ENCODE measurements at regions not wholly inside any gene's neighbourhood (a gene's known extent, or its start where the extent isn't known, plus 50 kb on each side); places are given as distances from the start of the nearest gene placed in this dataset.

DNA sequence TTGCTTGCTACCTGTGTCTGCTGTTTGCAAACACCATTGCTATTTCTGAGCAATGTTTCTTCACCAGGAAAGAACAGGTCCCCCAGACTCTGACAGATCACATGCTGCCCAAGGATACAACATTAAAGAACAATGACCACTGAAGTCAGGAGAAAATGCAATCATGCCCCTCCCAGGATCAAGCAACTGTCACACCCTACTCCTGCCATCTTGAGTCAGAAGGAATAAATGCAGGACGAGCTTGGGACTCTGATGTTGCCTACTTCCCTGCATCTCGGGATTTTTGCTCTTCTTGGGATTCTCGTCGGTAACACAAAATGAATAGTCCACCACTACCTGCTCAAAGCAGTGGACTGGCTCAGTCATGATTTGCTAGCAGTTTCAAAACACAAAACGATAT, 490.6 kb downstream of the COG6 start:
- Histone ChIP-seq H3K27me3 (ENCODE audit: control insufficient read depth in 1 of 2, insufficient read depth in 1 of 2, low read length in 2 of 2) (peaks cover 0 to 9% of the 10 kb centered on the region in 2 experiments), H4K8ac (ENCODE audit: low read length) (no peak overlapping the region), H3K4ac (ENCODE audit: low read depth in 1 of 2, low read length in 2 of 2) (no peak overlapping the region), H3K79me1 (replicated peaks; ENCODE audit: low read length, poor library complexity, severe bottlenecking) (no peaks in the 10 kb centered on the region), H2AFZ (ENCODE audit: low read depth, low read length) (no peak overlapping the region), H3K9me3 (ENCODE audit: control insufficient read depth, low read length) (no peaks in the 10 kb centered on the region), H3K4me2 (ENCODE audit: low read length, poor library complexity, severe bottlenecking) (no peak overlapping the region), H2BK15ac (ENCODE audit: low read depth, poor library complexity, severe bottlenecking) (no peak overlapping the region), H2BK5ac (ENCODE audit: low read depth, low read length, poor library complexity, severe bottlenecking) (no peak overlapping the region), H3K4me1 (ENCODE audit: control insufficient read depth, insufficient read depth, low read depth, low read length) (peaks cover 3% of the 10 kb centered on the region), H2BK120ac (ENCODE audit: low read depth, low read length) (no peak overlapping the region), H2AK5ac (ENCODE audit: low read length, severe bottlenecking) (no peak overlapping the region), H3K36me3 (ENCODE audit: control insufficient read depth in 1 of 2, insufficient read depth in 2 of 2, low read depth in 1 of 2, low read length in 2 of 2) (no peaks in the 10 kb centered on the region), H4K91ac (ENCODE audit: low read length) (no peak overlapping the region), H3K14ac (ENCODE audit: low read length in 2 of 2) (no peak overlapping the region), H3K4me3 (ENCODE audit: insufficient read depth in 1 of 2, low read depth in 1 of 2, low read length in 2 of 2) (no peak overlapping the region), H3K23ac (ENCODE audit: low read length in 2 of 2) (no peak overlapping the region), H3K9ac (ENCODE audit: low read length) (no peak overlapping the region), H3K27ac (ENCODE audit: low read length, poor library complexity, severe bottlenecking) (no peak overlapping the region), H2BK12ac (ENCODE audit: low read length in 2 of 2) (no peak overlapping the region), H3K18ac (ENCODE audit: low read depth in 1 of 2, low read length in 2 of 2) (no peak overlapping the region)
- DNase-seq = no peak
- 84% methylated on average over 5 of the region's 5 CpGs for WGBS

GRCh38 chr13:40146611-40147117, 491.2 kb downstream of the COG6 start:
- H3K4me1 ChIP-seq (ENCODE audit: control insufficient read depth, insufficient read depth, low read depth, low read length) = peaks cover 3% of the 10 kb centered on the region
- H3K18ac ChIP-seq (ENCODE audit: low read depth in 1 of 2, low read length in 2 of 2) = no peak overlapping the region
- no peak overlapping the region for H4K91ac ChIP-seq (ENCODE audit: low read length)
- H3K4me2 ChIP-seq (ENCODE audit: low read length, poor library complexity, severe bottlenecking) = no peak overlapping the region
- H3K4me3 ChIP-seq (ENCODE audit: insufficient read depth in 1 of 2, low read depth in 1 of 2, low read length in 2 of 2) = no peak overlapping the region
- H3K23ac ChIP-seq (ENCODE audit: low read length in 2 of 2) = no peak overlapping the region
- no peak overlapping the region for H3K27ac ChIP-seq (ENCODE audit: low read length, poor library complexity, severe bottlenecking)
- H3K9ac ChIP-seq (ENCODE audit: low read length) = no peak overlapping the region
- H3K36me3 ChIP-seq (ENCODE audit: control insufficient read depth in 1 of 2, insufficient read depth in 2 of 2, low read depth in 1 of 2, low read length in 2 of 2) = no peaks in the 10 kb centered on the region
- no peak overlapping the region for H3K4ac ChIP-seq (ENCODE audit: low read depth in 1 of 2, low read length in 2 of 2)
- no peak overlapping the region for H2AFZ ChIP-seq (ENCODE audit: low read depth, low read length)
- no peak overlapping the region for H2BK12ac ChIP-seq (ENCODE audit: low read length in 2 of 2)
- no peak overlapping the region for H3K14ac ChIP-seq (ENCODE audit: low read length in 2 of 2)
- no peak overlapping the region for H2BK120ac ChIP-seq (ENCODE audit: low read depth, low read length)
- H3K27me3 ChIP-seq (ENCODE audit: control insufficient read depth in 1 of 2, insufficient read depth in 1 of 2, low read length in 2 of 2) = peaks cover 0 to 9% of the 10 kb centered on the region in 2 experiments
- no peak overlapping the region for H2AK5ac ChIP-seq (ENCODE audit: low read length, severe bottlenecking)
- H3K9me3 ChIP-seq (ENCODE audit: control insufficient read depth, low read length) = no peaks in the 10 kb centered on the region
- no peak overlapping the region for H2BK15ac ChIP-seq (ENCODE audit: low read depth, poor library complexity, severe bottlenecking)
- H4K8ac ChIP-seq (ENCODE audit: low read length) = peak overlapping the region; percentile 32
- no peak overlapping the region for H2BK5ac ChIP-seq (ENCODE audit: low read depth, low read length, poor library complexity, severe bottlenecking)
- H3K79me1 ChIP-seq (replicated peaks; ENCODE audit: low read length, poor library complexity, severe bottlenecking) = no peaks in the 10 kb centered on the region
- WGBS = 88% methylated on average over 11 of the region's 11 CpGs
- no peak for DNase-seq

DNA sequence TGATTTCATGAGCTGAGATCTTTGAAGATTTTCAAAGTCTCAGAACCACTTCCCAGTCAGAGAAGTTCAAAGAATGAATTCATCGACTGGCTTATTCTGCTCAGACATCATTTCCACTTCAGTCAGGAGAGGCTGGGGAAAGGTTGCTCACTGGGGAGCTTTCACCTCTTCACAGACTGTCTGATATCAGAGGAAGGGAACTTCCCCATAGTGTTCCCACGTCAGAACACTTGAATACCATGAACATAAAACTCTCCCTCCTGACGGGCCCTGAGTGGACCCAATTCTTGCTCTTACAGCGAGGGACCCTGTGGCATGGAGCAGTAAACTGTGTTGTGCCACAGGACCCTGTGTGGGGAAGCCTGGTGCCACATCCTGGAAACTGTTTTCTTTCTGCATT, 492.6 kb downstream of the COG6 start:
- Histone ChIP-seq H3K36me3 (ENCODE audit: control insufficient read depth in 1 of 2, insufficient read depth in 2 of 2, low read depth in 1 of 2, low read length in 2 of 2) (no peaks in the 10 kb centered on the region), H3K9ac (ENCODE audit: low read length) (no peak overlapping the region), H3K79me1 (replicated peaks; ENCODE audit: low read length, poor library complexity, severe bottlenecking) (no peaks in the 10 kb centered on the region), H3K4me1 (ENCODE audit: control insufficient read depth, insufficient read depth, low read depth, low read length) (peaks cover 5% of the 10 kb centered on the region), H3K27me3 (ENCODE audit: control insufficient read depth in 1 of 2, insufficient read depth in 1 of 2, low read length in 2 of 2) (peaks cover 0 to 6% of the 10 kb centered on the region in 2 experiments), H2BK15ac (ENCODE audit: low read depth, poor library complexity, severe bottlenecking) (no peak overlapping the region), H2AK5ac (ENCODE audit: low read length, severe bottlenecking) (no peak overlapping the region), H2BK12ac (ENCODE audit: low read length in 2 of 2) (no peak overlapping the region), H3K4me2 (ENCODE audit: low read length, poor library complexity, severe bottlenecking) (no peak overlapping the region), H3K14ac (ENCODE audit: low read length in 2 of 2) (no peak overlapping the region), H4K91ac (ENCODE audit: low read length) (no peak overlapping the region), H2AFZ (ENCODE audit: low read depth, low read length) (no peak overlapping the region), H3K23ac (ENCODE audit: low read length in 2 of 2) (no peak overlapping the region), H3K4ac (ENCODE audit: low read depth in 1 of 2, low read length in 2 of 2) (peak overlapping the region in 1 of 2 experiments; percentile 17), H2BK120ac (ENCODE audit: low read depth, low read length) (no peak overlapping the region), H3K27ac (ENCODE audit: low read length, poor library complexity, severe bottlenecking) (no peak overlapping the region), H3K9me3 (ENCODE audit: control insufficient read depth, low read length) (no peaks in the 10 kb centered on the region), H4K8ac (ENCODE audit: low read length) (no peak overlapping the region), H3K4me3 (ENCODE audit: insufficient read depth in 1 of 2, low read depth in 1 of 2, low read length in 2 of 2) (no peak overlapping the region), H2BK5ac (ENCODE audit: low read depth, low read length, poor library complexity, severe bottlenecking) (no peak overlapping the region), H3K18ac (ENCODE audit: low read depth in 1 of 2, low read length in 2 of 2) (no peak overlapping the region)
- no peak for DNase-seq
- WGBS = 95% methylated on average over 4 of the region's 4 CpGs

- H3K27ac ChIP-seq (ENCODE audit: low read length, poor library complexity, severe bottlenecking) = no peak overlapping the region
- no peak overlapping the region for H3K4me2 ChIP-seq (ENCODE audit: low read length, poor library complexity, severe bottlenecking)
- peaks cover 5% of the 10 kb centered on the region for H3K4me1 ChIP-seq (ENCODE audit: control insufficient read depth, insufficient read depth, low read depth, low read length)
- no peaks in the 10 kb centered on the region for H3K36me3 ChIP-seq (ENCODE audit: control insufficient read depth in 1 of 2, insufficient read depth in 2 of 2, low read depth in 1 of 2, low read length in 2 of 2)
- H3K18ac ChIP-seq (ENCODE audit: low read depth in 1 of 2, low read length in 2 of 2) = no peak overlapping the region
- no peak for DNase-seq
- H3K9ac ChIP-seq (ENCODE audit: low read length) = peak overlapping the region; percentile 66
- H4K91ac ChIP-seq (ENCODE audit: low read length) = no peak overlapping the region
- no peak overlapping the region for H2BK5ac ChIP-seq (ENCODE audit: low read depth, low read length, poor library complexity, severe bottlenecking)
- no peak overlapping the region for H3K23ac ChIP-seq (ENCODE audit: low read length in 2 of 2)
- peak overlapping the region; percentile 35 for H2AK5ac ChIP-seq (ENCODE audit: low read length, severe bottlenecking)
- H3K4me3 ChIP-seq (ENCODE audit: insufficient read depth in 1 of 2, low read depth in 1 of 2, low read length in 2 of 2) = no peak overlapping the region
- no peaks in the 10 kb centered on the region for H3K9me3 ChIP-seq (ENCODE audit: control insufficient read depth, low read length)
- H2BK120ac ChIP-seq (ENCODE audit: low read depth, low read length) = no peak overlapping the region
- no peak overlapping the region for H3K14ac ChIP-seq (ENCODE audit: low read length in 2 of 2)
- 95% methylated on average over 1 of the region's 1 CpG for WGBS
- H2AFZ ChIP-seq (ENCODE audit: low read depth, low read length) = no peak overlapping the region
- H3K4ac ChIP-seq (ENCODE audit: low read depth in 1 of 2, low read length in 2 of 2) = no peak overlapping the region
- no peak overlapping the region for H4K8ac ChIP-seq (ENCODE audit: low read length)
- H2BK15ac ChIP-seq (ENCODE audit: low read depth, poor library complexity, severe bottlenecking) = no peak overlapping the region
- H3K79me1 ChIP-seq (replicated peaks; ENCODE audit: low read length, poor library complexity, severe bottlenecking) = no peaks in the 10 kb centered on the region
- H2BK12ac ChIP-seq (ENCODE audit: low read length in 2 of 2) = peak overlapping the region in 1 of 2 experiments; percentile 6
- H3K27me3 ChIP-seq (ENCODE audit: control insufficient read depth in 1 of 2, insufficient read depth in 1 of 2, low read length in 2 of 2) = no peaks in the 10 kb centered on the region
Measured at GRCh38 chr13:40148742-40149141, 493.3 kb downstream of the COG6 start.
